AG04449 (cell line): ENCODE measurements at regions not wholly inside any gene's neighbourhood (a gene's known extent, or its start where the extent isn't known, plus 50 kb on each side); places are given as distances from the start of the nearest gene placed in this dataset.
"Not testable (repeated sequence)": the region's sequence is repeated elsewhere in the genome, so short reads cannot be mapped to it uniquely, and the experiment has no call there.

Experiments
- CTCF ChIA-PET: fragments of 350-600 bp; formaldehyde crosslinking; extraction: SDS; loops from one replicate; lab custom pipeline; 2021; ENCODE audit warnings: antibody characterized with exemption; lab: Yijun Ruan, JAX
- POLR2A ChIA-PET: fragments of 400-600, 350-600 bp; formaldehyde crosslinking; extraction: SDS; loops from one replicate; lab custom pipeline; 2020; ENCODE audit warnings: antibody characterized with exemption, inconsistent platforms; lab: Yijun Ruan, JAX
- DNase-seq: peaks from one replicate; pipeline ENCODE4 v3.0.0-alpha.2; 2010; ENCODE audit warnings: low read depth, low spot score
- H3K4me3 ChIP-seq: 2 replicates; pipeline ENCODE4 v1.5.1; 2011; ENCODE audit warnings: low read depth, mild to moderate bottlenecking, control low read depth, low read length
- CTCF ChIP-seq: IDR thresholded peaks from one replicate; pipeline ENCODE4 v1.5.1; 2011; ENCODE audit warnings: mild to moderate bottlenecking, moderate library complexity, low read length, control low read depth, inconsistent platforms; ENCODE audit not compliant: insufficient read depth; ENCODE audit errors: missing control alignments

- TF ChIP-seq CTCF, result no peak
- POLR2A ChIA-PET, result no interaction called here
- no peak overlapping the region for H3K4me3 ChIP-seq
- DNase-seq, result no peak
- CTCF ChIA-PET, result interaction anchor here (1.1 to 1.8 kb wide), 2 partner anchors 188 to 203 kb away, joined by 4 to 10 read pairs; no protein-coding TSS in a partner anchor
Measured at GRCh38 chr15:38642689-38643270, 78.2 kb upstream of the RASGRP1 start.

GRCh38 chr15:38644353-38644752 is 79.7 kb upstream of the RASGRP1 start:
- POLR2A ChIA-PET, H3K4me3 ChIP-seq, DNase-seq, CTCF ChIA-PET: not testable (repeated sequence)

DNA sequence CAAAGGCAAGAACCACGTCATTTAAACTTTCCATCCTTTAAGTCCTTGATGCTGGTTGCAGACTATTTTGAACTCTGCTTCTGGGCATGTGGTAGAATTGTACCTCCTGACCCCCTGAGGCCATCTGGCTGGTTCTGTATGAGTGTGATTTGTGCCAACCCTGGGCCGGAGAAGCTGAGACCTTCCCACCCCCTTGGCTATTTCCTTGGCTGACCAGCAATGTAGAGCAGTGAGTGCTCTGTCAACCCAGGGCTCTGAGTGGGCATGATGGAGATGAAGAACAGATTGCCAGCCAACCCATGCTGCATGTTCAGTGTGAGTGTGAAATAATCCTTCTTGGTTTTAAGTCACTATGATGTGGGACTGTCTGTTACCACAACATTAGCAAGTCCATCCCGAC is 82.1 kb upstream of the RASGRP1 start:
- POLR2A ChIA-PET, result no interaction called here

GRCh38 chr15:38647683-38648082 is 83.1 kb upstream of the RASGRP1 start:
- ChIA-PET CTCF (interaction anchor here (0.7 to 4.7 kb wide), 11 partner anchors 11 to 207 kb away, joined by 3 to 36 read pairs (median 7); partner anchors contain the start of gene RASGRP1), POLR2A (no interaction called here)
- peak; percentile 27 for TF ChIP-seq CTCF
- no peak for DNase-seq
- H3K4me3 ChIP-seq, result no peak overlapping the region

More for the DNA sequence above, 82.1 kb upstream of the RASGRP1 start:
- H3K4me3 ChIP-seq, result no peak overlapping the region
- no peak for TF ChIP-seq CTCF
- CTCF ChIA-PET, result interaction anchor here (1.2 to 4.7 kb wide), 3 partner anchors 10 to 206 kb away, joined by 3 to 36 read pairs (median 28); partner anchors contain the start of gene RASGRP1
- no peak for DNase-seq

DNA sequence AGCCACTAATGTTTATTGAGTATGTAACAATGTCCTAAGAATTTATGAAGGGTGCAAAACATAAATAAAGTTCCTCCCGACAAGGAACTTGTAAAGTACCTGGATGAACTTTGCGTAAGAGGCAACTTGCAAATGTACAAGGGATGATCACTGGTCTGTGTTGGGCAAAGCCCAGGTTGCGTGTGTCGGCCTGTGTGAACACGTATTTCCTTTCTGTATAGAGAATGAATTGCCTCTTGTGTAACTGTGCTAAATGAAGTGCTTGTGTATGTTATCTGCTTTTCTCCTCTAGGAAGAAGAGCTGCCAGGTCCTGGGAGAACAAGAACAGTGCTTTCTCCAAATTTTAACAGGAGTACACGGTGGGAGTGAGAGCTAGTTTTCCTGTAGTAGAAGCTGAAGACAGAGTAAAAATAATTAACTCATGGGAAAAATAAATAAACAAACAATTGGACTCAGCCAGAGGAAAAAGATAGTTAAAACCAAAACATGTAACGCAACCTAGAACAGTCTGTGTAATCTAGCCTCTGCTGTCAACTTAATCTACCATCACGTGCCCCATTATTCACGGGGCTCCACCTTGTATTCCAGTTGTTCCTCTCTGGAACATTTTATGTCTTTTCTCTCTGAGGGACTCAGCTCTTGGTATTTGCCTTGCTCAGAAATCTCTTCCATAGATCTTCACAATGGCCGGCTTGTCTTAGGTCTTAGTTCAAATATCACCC is 83.7 kb upstream of the RASGRP1 start:
- DNase-seq, result no peak
- ChIA-PET POLR2A (no interaction called here), CTCF (interaction anchor here (0.9 to 4.7 kb wide), 12 partner anchors 9 to 207 kb away, joined by 3 to 36 read pairs (median 8); partner anchors contain the start of gene RASGRP1)
- H3K4me3 ChIP-seq, result no peak overlapping the region
- TF ChIP-seq CTCF, result no peak

- no peak overlapping the region for H3K4me3 ChIP-seq
- POLR2A ChIA-PET, result no interaction called here
- no peak for DNase-seq
- CTCF ChIA-PET, result interaction anchor here (1.2 to 4.7 kb wide), 4 partner anchors 12 to 87 kb away, joined by 3 to 28 read pairs (median 8); partner anchors contain the start of gene RASGRP1
- no peak for TF ChIP-seq CTCF
Measured at GRCh38 chr15:38650384-38650783, 85.8 kb upstream of the RASGRP1 start.
